Suprapubic skin (tissue), 4 donors: ENCODE measurements at regions not wholly inside any gene's neighbourhood (a gene's known extent, or its start where the extent isn't known, plus 50 kb on each side); places are given as distances from the start of the nearest gene placed in this dataset.

Experiments
- DNase-seq, 2 donors: peaks; one replicate each; pipeline ENCODE4 v3.0.0-alpha.2; 2019; ENCODE audit warnings: low spot score in 2 of 2
- H3K27ac ChIP-seq: fragments of 200-600 bp; sonication (generic); one replicate; pipeline ENCODE4 v1.5.1; 2019
- H3K27me3 ChIP-seq: fragments of 200-600 bp; sonication (generic); one replicate; pipeline ENCODE4 v1.5.1; 2019
- H3K36me3 ChIP-seq: fragments of 200-600 bp; sonication (generic); one replicate; pipeline ENCODE4 v1.5.1; 2019
- H3K4me1 ChIP-seq: fragments of 200-600 bp; sonication (generic); one replicate; pipeline ENCODE4 v1.5.1; 2019
- H3K4me3 ChIP-seq: fragments of 200-600 bp; sonication (generic); one replicate; pipeline ENCODE4 v1.5.1; 2019; ENCODE audit warnings: mild to moderate bottlenecking
- H3K9me3 ChIP-seq: fragments of 200-600 bp; sonication (generic); one replicate; pipeline ENCODE4 v1.5.1; 2019
- EP300 ChIP-seq: sonication (generic); formaldehyde crosslinking; IDR thresholded peaks from one replicate; pipeline ENCODE4 v1.6.1; 2017; ENCODE audit warnings: antibody characterized with exemption
- POLR2A ChIP-seq, 2 donors: fragments of 450-650 bp; IDR thresholded peaks; one replicate each; pipeline ENCODE4 v1.6.1; 2017; ENCODE audit warnings: antibody characterized with exemption in 2 of 2, mild to moderate bottlenecking in 2 of 2, moderate library complexity in 2 of 2
- POLR2AphosphoS5 ChIP-seq, 3 donors: sonication (generic); formaldehyde crosslinking; IDR thresholded peaks; one replicate each; pipeline ENCODE4 v1.6.1; 2017; ENCODE audit warnings: antibody characterized with exemption in 3 of 3
- WGBS: methylation state at CpG from one replicate; pipeline ENCODE4 v1.1.5; 2018; 5-methylcytosine and 5-hydroxymethylcytosine counted together
- TF ChIP-seq, protein P1 (sequence below), 2 donors: fragments of 200-600 bp in 1 of 2; fragments of 450-650 bp in 1 of 2; sonication (generic) in 1 of 2; IDR thresholded peaks; one replicate each; pipeline ENCODE4 v1.5.1; 2016 to 2019; ENCODE audit warnings: antibody characterized with exemption in 2 of 2, mild to moderate bottlenecking in 1 of 2, moderate library complexity in 1 of 2

DNA sequence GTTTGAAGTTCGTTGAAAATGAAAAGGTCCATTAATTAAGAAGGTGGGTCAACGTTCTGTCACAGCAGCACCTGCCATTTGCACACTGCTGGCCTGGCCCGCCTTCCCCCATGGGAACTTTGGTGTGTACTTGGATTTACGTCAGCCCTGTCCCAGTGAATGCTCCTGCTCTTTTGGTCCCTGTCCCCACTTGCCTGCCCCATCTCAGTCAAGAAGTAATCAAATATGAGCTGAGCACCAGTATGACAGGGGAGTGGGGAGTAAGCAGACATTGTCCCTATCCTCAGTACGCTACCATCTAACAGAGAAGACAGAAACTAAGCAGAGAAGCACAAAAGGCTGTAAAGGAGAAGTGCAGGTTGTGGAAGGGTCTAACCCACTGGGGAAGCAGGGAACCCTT, 65.1 kb downstream of the SLC4A3 start:
- peaks cover 15% of the 10 kb centered on the region for H3K27me3 ChIP-seq
- H3K27ac ChIP-seq = no peak overlapping the region
- DNase-seq = no peak
- peaks cover 10% of the 10 kb centered on the region for H3K4me1 ChIP-seq
- TF ChIP-seq, protein P1, sequence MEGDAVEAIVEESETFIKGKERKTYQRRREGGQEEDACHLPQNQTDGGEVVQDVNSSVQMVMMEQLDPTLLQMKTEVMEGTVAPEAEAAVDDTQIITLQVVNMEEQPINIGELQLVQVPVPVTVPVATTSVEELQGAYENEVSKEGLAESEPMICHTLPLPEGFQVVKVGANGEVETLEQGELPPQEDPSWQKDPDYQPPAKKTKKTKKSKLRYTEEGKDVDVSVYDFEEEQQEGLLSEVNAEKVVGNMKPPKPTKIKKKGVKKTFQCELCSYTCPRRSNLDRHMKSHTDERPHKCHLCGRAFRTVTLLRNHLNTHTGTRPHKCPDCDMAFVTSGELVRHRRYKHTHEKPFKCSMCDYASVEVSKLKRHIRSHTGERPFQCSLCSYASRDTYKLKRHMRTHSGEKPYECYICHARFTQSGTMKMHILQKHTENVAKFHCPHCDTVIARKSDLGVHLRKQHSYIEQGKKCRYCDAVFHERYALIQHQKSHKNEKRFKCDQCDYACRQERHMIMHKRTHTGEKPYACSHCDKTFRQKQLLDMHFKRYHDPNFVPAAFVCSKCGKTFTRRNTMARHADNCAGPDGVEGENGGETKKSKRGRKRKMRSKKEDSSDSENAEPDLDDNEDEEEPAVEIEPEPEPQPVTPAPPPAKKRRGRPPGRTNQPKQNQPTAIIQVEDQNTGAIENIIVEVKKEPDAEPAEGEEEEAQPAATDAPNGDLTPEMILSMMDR (IDR thresholded peaks at IDR 0.05) = no peak
- TF ChIP-seq POLR2AphosphoS5 (IDR thresholded peaks at IDR 0.05) (no peak), POLR2A (IDR thresholded peaks at IDR 0.05) (no peak), EP300 (no peak)
- H3K36me3 ChIP-seq = no peaks in the 10 kb centered on the region
- no peaks in the 10 kb centered on the region for H3K9me3 ChIP-seq
- 77% methylated on average over 5 of the region's 5 CpGs for WGBS
- H3K4me3 ChIP-seq = no peak overlapping the region

DNA sequence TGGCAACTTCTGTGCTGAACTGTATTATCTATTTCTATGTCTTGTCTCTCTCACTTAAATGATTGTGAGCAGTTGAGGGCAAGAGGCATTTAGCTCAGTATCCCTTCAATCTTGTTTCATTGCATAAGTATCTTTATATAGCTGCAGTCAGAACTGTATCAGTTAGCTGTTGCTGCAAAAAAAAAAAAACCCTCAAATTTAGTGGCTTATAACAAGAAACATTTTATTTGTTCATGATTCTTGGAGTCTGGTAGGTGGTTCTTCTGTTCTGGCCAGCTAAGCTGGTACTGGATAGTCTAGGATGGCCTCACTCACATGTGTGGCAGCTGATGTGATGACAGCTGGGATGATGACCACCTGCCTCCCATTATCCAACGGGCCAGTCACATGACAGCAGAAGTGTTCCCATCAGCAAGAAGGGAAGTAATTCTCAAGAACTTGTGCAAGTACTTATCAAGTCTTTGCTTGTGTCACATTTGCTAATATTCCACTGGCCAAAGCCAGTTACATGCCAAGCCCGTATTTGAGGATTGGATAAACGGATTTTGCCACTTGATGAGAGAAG, 67.8 kb downstream of the SLC4A3 start:
- Histone ChIP-seq H3K4me1 (no peaks in the 10 kb centered on the region), H3K4me3 (no peak overlapping the region), H3K9me3 (no peaks in the 10 kb centered on the region), H3K27ac (no peak overlapping the region), H3K36me3 (no peaks in the 10 kb centered on the region), H3K27me3 (peaks cover 8% of the 10 kb centered on the region)
- no peak for TF ChIP-seq POLR2A (IDR thresholded peaks at IDR 0.05)
- DNase-seq = no peak
- WGBS = 59% methylated on average over 3 of the region's 3 CpGs

DNA sequence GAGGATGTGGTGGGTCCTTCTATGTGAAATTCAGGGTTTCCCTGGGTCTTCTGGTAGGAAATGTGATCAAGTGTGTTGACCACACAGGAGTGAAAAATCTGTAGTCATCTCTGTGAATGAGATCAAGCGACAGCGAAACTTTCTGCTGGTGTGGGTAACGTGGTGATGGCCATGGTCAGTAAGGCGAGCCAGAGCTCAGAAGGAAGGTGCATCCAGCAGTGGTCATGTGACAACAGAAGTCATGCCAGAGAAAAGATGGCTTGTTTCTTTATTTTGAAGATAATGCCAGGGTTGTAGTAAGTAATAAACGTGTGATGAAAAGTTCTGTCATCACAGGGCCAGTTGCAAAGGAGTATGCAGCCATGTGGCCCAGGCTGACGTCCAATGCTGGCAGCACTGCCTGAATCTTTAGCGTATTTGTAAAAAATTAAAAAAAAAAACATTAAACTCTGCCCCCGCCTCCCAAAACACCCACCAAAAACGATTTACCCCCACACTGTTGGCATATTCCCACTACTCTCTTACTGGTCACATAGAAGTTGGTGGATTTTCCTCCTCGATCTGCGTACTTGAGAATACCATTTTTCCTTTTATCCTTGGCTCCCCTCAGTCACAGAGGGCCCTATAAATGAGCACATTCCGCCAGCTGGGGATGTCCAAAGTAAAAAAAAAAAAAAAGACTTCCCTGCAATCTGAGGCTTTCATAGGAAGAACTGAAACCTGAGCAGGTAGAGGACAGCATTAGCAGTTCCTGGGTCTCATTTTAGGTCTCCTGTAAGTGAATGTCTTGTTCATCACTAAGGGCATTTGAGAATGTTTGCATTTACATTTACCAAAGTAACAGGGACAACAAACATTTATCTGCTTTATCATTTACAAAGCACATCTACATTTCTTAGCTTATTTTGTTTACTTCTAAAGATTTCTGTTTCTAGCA, 70.6 kb downstream of the SLC4A3 start:
- Histone ChIP-seq H3K4me1 (peaks cover 12% of the 10 kb centered on the region), H3K4me3 (no peak overlapping the region), H3K36me3 (no peaks in the 10 kb centered on the region), H3K9me3 (no peaks in the 10 kb centered on the region), H3K27ac (no peak overlapping the region), H3K27me3 (peaks cover 6% of the 10 kb centered on the region)
- no peak for TF ChIP-seq POLR2AphosphoS5 (IDR thresholded peaks at IDR 0.05)
- no peak for TF ChIP-seq POLR2A (IDR thresholded peaks at IDR 0.05)
- TF ChIP-seq EP300 = no peak
- TF ChIP-seq, protein P1 (IDR thresholded peaks at IDR 0.05) = no peak
- no peak for DNase-seq
- WGBS = 68% methylated on average over 12 of the region's 12 CpGs

DNA sequence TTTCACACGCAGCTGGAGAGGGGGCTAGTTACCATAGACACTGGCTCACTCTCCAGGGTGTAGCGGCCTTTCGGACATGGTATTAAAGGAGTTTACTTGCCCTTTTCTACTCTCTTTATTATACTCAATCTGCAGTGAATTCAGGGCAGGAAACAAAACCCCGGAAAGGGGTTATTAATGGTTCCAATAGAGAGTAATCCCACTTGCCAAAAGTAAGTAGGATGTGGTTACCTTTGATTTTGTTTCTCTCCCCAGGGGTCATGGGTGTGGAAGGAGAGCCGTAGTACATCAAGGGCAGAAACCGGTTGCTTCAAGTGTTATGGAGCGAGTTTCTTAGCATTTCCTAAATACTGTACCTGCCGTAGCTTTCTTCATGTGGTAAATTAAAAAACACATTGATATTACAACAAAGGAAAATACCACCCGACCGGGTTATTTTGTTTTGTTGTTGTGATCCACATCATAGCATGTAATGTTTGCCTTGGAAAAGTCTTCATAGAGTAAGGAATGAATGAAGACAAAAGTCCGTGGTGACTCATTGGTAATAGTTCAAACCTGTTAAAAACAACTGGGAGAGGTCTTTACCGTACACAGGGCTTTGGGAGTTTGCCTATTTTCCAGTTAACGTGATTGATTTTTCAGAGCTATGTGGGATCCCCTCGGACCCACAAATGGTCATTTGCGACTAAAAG, 71.5 kb downstream of the SLC4A3 start:
- no peak for DNase-seq
- H3K27ac ChIP-seq = no peak overlapping the region
- H3K36me3 ChIP-seq = no peaks in the 10 kb centered on the region
- TF ChIP-seq EP300 = no peak
- no peak for TF ChIP-seq POLR2A (IDR thresholded peaks at IDR 0.05)
- TF ChIP-seq, protein P1 (IDR thresholded peaks at IDR 0.05) = no peak
- no peak for TF ChIP-seq POLR2AphosphoS5 (IDR thresholded peaks at IDR 0.05)
- H3K4me3 ChIP-seq = no peak overlapping the region
- WGBS = 61% methylated on average over 15 of the region's 15 CpGs
- no peaks in the 10 kb centered on the region for H3K27me3 ChIP-seq
- H3K9me3 ChIP-seq = no peaks in the 10 kb centered on the region
- H3K4me1 ChIP-seq = peaks cover 18% of the 10 kb centered on the region

DNA sequence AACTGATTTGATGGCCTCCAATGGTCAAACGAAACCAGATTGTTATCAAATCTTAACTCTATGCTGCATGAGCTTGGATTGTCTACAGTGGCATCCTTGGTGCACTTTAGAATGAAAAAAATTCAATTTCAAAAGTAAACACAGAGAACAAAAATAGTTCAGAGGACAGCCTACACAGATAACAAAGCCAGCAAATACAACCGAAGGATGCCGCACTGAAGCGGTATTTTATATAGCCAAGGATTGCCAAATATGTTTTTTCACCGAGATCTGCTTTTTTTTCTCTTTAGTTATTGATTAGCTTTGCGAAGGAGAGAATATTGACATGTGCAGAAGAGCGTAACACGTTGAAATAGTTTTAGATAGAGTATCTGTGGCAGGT, 72.0 kb downstream of the SLC4A3 start:
- TF ChIP-seq, protein P1 (IDR thresholded peaks at IDR 0.05) = no peak
- TF ChIP-seq POLR2A (IDR thresholded peaks at IDR 0.05) = no peak
- TF ChIP-seq POLR2AphosphoS5 (IDR thresholded peaks at IDR 0.05) = no peak
- no peak for TF ChIP-seq EP300
- DNase-seq = no peak
- Histone ChIP-seq H3K4me3 (no peak overlapping the region), H3K27me3 (no peaks in the 10 kb centered on the region), H3K27ac (no peak overlapping the region), H3K36me3 (no peaks in the 10 kb centered on the region), H3K9me3 (no peaks in the 10 kb centered on the region), H3K4me1 (peaks cover 18% of the 10 kb centered on the region)
- WGBS = 82% methylated on average over 8 of the region's 8 CpGs
